Neural cell (in vitro differentiated cells): ENCODE measurements at regions not wholly inside any gene's neighbourhood (a gene's known extent, or its start where the extent isn't known, plus 50 kb on each side); places are given as distances from the start of the nearest gene placed in this dataset.

ENCODE experiments used
- CTCF ChIP-seq: fragments of 450-650 bp; IDR thresholded peaks from 2 replicates; pipeline ENCODE4 v1.5.1; 2014; ENCODE audit warnings: antibody characterized with exemption, mild to moderate bottlenecking, moderate library complexity; ENCODE audit not compliant: poor library complexity, severe bottlenecking
- EP300 ChIP-seq: fragments of 450-650 bp; conservative IDR thresholded peaks from 2 replicates; pipeline ENCODE4 v1.6.1; 2014; ENCODE audit warnings: antibody characterized with exemption, mild to moderate bottlenecking, moderate library complexity; ENCODE audit not compliant: poor library complexity, severe bottlenecking
- EZH2 ChIP-seq: fragments of 200-600, 300-800 bp; shearing (Covaris generic), sonication (generic); IDR thresholded peaks from 2 replicates; pipeline ENCODE4 v1.6.1; 2014; ENCODE audit warnings: antibody characterized with exemption, low read length, borderline replicate concordance, mild to moderate bottlenecking; ENCODE audit not compliant: insufficient read depth, poor library complexity, severe bottlenecking
- MXI1 ChIP-seq: fragments of 450-650 bp; conservative IDR thresholded peaks from 2 replicates; pipeline ENCODE4 v1.6.1; 2014; ENCODE audit warnings: antibody characterized with exemption, mild to moderate bottlenecking; ENCODE audit not compliant: poor library complexity, severe bottlenecking
- POLR2AphosphoS5 ChIP-seq: IDR thresholded peaks from 2 replicates; pipeline ENCODE4 v1.6.1; 2012
- SMC3 ChIP-seq: fragments of 450-650 bp; conservative IDR thresholded peaks from 2 replicates; pipeline ENCODE4 v1.6.1; 2014; ENCODE audit warnings: antibody characterized with exemption, mild to moderate bottlenecking, moderate library complexity; ENCODE audit not compliant: poor library complexity
- TAF1 ChIP-seq: IDR thresholded peaks from 2 replicates; pipeline ENCODE4 v1.6.1; 2012; ENCODE audit warnings: low read depth

GRCh38 chr14:50007123-50007903 lies 109.1 kb downstream of the VCPKMT start:
- TF ChIP-seq POLR2AphosphoS5 (no peak), CTCF (no peak), MXI1 (no peak), EP300 (no peak), TAF1 (no peak), EZH2 (no peak), SMC3 (no peak)
